Activated T-cell treated with anti-CD3 and anti-CD28 coated beads for 1 hour (primary cell): ENCODE measurements at regions not wholly inside any gene's neighbourhood (a gene's known extent, or its start where the extent isn't known, plus 50 kb on each side); places are given as distances from the start of the nearest gene placed in this dataset.

ENCODE experiments used
- DNase-seq: peaks from one replicate; pipeline ENCODE4 v3.0.0-alpha.2; 2020; ENCODE audit warnings: low read depth

DNA sequence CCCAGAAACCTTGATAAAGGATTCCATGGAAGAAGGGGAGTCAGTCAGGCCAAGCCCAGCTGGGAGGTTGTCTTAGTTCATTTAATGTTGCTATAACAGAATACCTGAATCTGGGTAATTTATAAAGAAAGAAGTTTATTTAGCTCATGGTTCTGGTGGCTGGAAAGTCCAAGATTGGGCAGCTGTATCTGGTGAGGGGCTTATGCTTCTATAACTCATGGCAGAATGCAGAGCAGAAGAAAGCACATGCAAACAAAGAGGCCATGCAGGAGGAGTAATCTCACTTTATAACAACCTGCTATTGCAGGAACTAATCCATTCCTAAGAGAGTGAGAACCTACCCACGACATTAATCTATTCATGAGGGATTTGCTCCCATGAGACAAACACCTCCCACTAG lies 54.2 kb upstream of the ANKRD1 start:
- DNase-seq: no peak

GRCh38 chr10:90977162-90977854 lies 56.4 kb upstream of the ANKRD1 start:
- DNase-seq: no peak

DNA sequence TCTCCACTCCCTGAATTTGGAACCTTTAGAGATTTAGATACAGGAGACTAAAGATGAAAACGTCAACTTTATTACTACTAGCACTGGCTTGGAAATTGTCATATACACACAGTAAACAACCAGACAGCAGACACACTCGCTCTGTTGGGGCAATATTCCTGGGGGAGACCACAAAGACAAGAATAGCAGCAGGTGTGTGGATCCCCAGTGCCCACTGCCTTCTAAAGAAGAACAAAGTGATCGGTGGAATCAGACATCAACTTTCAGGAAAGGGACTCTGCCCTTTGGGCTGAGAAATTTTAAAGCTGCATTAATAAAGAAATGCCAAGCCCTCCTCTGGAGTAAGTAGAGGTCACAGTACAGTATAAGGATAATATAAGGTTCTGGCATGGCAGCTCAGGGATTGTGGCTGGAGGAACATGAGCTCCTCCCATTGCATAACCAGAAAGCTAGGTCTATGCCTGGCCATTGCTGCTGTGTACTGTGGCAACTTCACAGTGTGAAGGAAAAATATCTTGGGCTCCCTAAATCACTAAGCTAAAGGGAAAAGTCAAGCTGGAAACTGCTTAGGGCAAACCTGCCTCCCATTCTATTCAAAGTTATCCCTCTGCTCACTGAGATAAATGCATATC lies 57.1 kb upstream of the ANKRD1 start:
- DNase-seq: no peak

DNA sequence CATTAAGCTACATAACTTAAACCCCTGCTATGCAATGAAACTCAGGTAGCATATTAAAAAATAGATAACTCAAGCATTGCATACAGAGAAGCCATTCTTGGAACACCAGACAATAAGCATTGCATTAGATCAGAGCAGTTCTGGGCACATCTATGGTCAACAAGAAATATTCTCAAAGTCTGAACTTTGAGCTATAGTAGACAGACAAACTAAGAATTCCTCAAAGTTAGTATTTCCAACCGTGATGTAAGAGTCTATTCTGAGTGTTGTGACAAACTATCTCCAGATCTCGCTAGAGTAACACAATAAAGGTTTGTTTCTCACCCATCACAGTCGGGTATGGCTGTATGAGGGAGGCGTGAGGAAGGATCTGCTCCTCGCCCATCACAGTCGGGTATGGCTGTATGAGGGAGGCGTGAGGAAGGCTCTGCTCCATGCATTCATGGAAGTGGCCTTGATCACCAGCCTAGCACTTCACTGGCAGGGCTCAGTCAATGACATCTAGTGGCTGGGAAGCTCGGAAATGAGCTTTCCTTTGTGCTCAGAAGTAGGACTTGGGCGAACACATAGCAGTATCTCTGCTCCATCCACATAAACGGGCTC lies 61.6 kb upstream of the ANKRD1 start:
- no peak for DNase-seq

- no peak for DNase-seq
Measured at GRCh38 chr10:90983914-90984549, 63.1 kb upstream of the ANKRD1 start.

DNA sequence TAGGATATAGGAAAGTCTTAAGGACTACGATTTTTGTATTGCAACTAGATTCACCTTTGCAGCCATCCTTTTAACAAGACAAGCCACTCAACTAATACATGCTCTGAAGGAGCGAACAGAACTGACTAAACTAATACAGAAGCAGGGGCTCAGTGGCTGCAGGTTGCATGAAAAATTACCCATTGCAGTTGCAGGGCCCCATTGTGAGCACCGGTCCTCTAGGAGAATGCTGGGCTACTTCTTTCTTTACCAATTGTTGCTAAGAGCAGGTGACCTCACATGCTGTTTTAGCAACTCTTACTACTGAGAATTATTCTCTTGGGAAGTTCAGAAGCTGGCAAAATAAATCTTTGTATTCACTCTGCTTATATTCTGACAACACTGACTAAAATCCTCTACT lies 64.0 kb upstream of the ANKRD1 start:
- no peak for DNase-seq

- DNase-seq: no peak
Measured at GRCh38 chr10:90985321-90985933, 64.5 kb upstream of the ANKRD1 start.

DNA sequence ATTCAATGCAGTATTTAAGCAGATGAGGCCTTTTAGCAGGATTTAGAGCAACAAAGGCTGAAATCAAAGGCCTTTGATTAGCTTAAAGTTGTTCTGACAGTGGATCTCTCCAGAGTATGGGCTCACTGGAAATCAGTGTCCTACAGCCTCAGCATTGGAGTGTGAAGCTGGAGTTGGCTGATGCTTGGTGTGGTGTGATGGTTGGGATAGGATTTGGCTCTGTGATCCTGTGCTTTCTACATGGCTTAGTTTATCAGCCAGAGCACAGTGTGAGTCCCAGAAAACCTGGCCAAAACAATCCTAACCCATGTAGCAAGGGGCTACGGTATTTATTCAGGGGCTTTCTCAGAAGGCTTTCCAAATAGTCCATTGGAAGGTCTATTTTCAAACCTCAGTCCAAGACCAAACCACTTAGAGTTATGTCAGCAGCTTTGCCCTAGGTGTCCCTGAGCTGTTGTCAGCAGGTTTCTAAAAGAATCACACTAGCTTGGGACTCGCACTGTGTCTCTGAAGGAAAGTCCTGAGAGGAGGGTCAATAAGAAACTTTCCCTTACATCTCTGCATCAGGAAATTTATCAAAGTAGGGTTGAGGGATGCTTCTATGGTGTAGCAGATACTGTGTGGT lies 65.4 kb upstream of the ANKRD1 start:
- DNase-seq: no peak

DNA sequence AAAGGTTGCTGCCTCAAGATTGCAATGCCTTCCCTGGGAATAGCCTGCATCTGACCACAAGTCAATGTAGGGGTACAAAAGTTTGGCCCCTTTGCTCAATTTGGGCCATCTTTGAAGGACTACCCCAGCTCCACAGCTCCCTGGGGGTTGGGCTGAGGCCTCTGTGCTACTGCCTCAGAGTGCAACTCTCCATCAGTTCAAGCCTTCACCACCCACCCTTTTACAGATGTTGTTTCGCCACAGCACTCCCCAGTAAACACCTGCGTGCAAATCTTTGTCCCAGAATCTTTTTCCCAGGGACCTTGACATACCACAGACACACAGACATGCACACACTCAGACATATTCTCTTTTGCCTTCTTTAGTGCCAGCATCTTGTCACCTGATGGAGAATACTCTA lies 66.0 kb upstream of the ANKRD1 start:
- no peak for DNase-seq

DNA sequence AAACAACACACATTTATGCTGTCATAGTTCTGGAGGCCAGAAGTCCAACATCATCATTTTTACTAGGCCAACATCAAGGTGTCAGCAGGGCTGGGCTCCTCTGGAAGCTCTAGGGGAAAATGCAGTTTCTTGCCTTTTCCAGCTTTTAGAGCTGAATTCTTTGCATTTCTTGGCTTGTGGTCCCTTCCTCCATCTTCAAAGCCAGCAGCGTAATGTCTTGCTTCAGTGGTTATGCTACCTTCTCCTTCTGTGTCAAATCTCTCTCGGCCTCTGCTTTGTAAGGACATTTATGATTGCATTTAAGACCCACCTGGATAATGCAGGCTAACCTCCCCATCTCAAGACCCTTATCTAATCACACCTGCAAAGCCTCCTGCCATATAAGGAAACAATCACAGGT lies 66.5 kb upstream of the ANKRD1 start:
- no peak for DNase-seq

GRCh38 chr10:90988024-90988423 lies 67.1 kb upstream of the ANKRD1 start:
- no peak for DNase-seq

- DNase-seq: no peak
Measured at GRCh38 chr10:90988802-90989201, 67.9 kb upstream of the ANKRD1 start.

GRCh38 chr10:90989378-90989777 lies 68.5 kb upstream of the ANKRD1 start:
- no peak for DNase-seq

GRCh38 chr10:90992462-90992861 lies 71.6 kb upstream of the ANKRD1 start:
- no peak for DNase-seq

GRCh38 chr10:90993340-90993739 lies 72.5 kb upstream of the ANKRD1 start:
- no peak for DNase-seq

GRCh38 chr10:90997670-90998069 lies 76.8 kb upstream of the ANKRD1 start:
- DNase-seq: no peak

DNA sequence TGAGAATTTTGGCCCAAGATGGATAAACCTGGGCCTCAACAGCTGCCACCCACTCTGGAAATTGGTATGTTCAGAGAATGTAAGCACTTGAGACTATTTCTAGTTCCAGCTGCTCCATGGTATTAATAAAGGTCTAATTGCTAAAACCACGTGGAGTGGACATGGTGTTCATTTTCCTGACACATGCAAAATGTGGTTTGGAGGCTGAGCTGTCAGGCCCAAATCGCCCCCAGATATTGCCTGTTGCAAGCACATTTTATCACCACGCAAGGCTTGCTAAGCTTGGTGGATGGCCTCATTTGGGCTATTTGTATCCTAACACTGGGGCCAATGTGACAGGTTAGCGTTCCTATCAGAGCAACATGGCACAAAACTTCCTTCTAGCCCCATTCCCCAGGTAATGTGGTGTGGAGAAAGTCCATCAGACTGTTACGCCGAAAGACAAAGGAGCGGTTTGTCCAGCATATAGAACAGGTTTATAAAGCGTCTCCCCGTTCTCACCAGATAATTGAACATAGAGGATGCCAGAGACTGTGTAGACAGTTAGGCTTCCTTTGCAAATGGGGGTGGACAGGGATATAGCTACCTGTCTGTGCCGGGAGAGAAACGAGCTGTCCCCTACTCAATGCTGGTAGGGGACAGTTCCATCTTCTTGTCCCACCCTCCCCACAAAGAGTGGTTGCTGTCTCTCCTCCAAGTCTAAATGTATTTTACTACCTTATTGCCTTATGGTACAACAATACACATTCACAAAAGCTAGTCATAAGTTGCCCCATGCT lies 78.0 kb upstream of the ANKRD1 start:
- no peak for DNase-seq

- no peak for DNase-seq
Measured at GRCh38 chr10:90999512-91000172, 78.8 kb upstream of the ANKRD1 start.

DNA sequence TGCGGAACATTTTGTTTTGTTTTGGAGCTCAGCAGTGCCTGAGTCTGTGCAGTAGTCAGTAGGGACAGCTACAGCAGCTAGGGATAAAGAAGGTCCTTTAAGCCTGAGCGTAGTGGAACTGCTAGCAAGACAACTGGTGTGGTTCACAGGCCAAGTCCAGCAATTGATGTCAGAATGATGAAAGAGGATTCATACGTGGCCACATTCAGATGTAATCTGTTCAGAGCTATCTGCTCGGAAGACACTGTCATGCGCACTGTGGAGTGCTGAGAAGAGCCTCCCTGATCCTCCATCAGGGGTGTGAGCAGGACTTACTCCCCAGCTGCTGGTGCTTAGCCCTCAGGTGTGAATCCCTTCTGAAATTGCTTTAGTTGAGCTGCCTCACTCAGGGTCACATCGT lies 79.6 kb upstream of the ANKRD1 start:
- no peak for DNase-seq

DNA sequence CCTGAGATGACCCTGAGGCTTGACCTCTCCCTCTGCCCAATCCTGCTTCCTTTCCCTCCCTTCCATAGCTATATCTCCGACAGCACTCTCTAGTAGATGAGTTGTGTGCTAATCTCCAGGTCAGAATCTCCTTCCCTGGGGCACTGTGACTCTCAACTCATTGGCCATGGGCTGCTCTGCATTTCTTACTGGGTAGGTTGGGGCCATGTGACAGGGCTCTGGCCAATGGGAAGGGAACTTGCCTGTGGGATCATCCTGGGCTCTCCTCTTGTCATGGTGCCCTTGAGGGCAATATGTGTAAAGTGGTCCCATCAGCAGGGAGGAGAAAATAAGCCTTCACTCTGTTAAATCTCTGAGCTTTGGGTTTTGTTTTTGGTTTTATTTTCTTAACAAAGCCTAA lies 80.1 kb upstream of the ANKRD1 start:
- no peak for DNase-seq

GRCh38 chr10:91002656-91003055 lies 81.8 kb upstream of the ANKRD1 start:
- DNase-seq: no peak
